ENCODE measurements at regions not wholly inside any gene's neighbourhood (a gene's known extent, or its start where the extent isn't known, plus 50 kb on each side); places are given as distances from the start of the nearest gene placed in this dataset.

DNA sequence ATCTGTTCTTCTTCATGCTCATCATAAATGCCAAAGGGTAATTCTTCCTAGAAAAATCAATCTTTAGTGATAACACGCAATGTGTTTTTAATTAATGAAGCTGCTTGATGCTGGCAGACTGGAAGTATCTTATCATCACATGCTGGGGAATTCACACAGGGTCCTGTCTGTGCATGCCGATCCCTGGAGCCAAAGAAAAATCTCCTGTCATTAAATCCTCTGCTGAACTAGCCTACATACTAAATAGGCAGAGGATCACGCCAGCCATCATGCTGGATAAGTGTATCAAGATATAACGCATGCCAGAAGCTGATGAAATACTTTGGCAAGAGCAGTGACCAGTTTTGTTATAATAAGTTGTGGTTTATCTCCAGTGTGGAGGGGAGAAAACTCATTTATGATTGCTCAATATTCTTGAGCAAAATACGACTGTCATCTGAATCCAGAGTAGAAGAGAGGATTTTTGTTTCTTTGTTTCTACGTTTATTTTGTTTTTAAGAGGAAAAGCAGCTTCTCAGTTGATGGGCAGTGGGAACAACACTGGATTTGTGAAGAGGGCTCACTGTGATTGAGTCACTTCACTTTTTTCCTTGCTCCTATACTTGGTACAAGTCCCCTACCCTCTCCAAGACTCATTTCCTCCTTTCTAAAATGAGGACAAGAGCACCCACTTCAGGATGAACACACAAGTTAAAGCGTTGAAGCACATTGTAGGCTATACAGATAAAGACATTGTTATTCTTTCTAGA is 649.1 kb downstream of the TNS3 start:
- TF ChIP-seq POLR2A (IDR thresholded peaks at IDR 0.05; ENCODE audit: extremely low read depth, insufficient read length) (no peak), MYC (IDR thresholded peaks at IDR 0.05; ENCODE audit: low read depth, low read length) (peak; percentile 31; the same call in 1 of the 2 replicates)
- TF ChIP-seq, protein P1, sequence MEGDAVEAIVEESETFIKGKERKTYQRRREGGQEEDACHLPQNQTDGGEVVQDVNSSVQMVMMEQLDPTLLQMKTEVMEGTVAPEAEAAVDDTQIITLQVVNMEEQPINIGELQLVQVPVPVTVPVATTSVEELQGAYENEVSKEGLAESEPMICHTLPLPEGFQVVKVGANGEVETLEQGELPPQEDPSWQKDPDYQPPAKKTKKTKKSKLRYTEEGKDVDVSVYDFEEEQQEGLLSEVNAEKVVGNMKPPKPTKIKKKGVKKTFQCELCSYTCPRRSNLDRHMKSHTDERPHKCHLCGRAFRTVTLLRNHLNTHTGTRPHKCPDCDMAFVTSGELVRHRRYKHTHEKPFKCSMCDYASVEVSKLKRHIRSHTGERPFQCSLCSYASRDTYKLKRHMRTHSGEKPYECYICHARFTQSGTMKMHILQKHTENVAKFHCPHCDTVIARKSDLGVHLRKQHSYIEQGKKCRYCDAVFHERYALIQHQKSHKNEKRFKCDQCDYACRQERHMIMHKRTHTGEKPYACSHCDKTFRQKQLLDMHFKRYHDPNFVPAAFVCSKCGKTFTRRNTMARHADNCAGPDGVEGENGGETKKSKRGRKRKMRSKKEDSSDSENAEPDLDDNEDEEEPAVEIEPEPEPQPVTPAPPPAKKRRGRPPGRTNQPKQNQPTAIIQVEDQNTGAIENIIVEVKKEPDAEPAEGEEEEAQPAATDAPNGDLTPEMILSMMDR (IDR thresholded peaks at IDR 0.05; ENCODE audit: low read depth, low read length) = peak; percentile 36
- TF ChIP-seq, protein P2, sequence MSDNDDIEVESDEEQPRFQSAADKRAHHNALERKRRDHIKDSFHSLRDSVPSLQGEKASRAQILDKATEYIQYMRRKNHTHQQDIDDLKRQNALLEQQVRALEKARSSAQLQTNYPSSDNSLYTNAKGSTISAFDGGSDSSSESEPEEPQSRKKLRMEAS (IDR thresholded peaks at IDR 0.05; ENCODE audit: low read depth, low read length) = no peak
